Upper lobe of left lung (tissue), 6 donors: ENCODE measurements at regions not wholly inside any gene's neighbourhood (a gene's known extent, or its start where the extent isn't known, plus 50 kb on each side); places are given as distances from the start of the nearest gene placed in this dataset.

ENCODE experiments used
- ATAC-seq, 2 donors: fragments of 200-7000 bp; cut with Tn5 transposase; one replicate each; pipeline ENCODE4 v1.9.1; 2022; ENCODE audit warnings: mild to moderate bottlenecking in 2 of 2, moderate library complexity in 2 of 2; ENCODE audit not compliant: low FRiP score in 2 of 2
- DNase-seq, 2 donors: peaks; one replicate each; pipeline ENCODE4 v3.0.0-alpha.2; 2019 to 2020
- H3K27ac ChIP-seq, 4 donors: fragments of 200-600 bp; sonication (generic); one replicate each; pipeline ENCODE4 v1.5.1; 2016 to 2019
- H3K27me3 ChIP-seq, 4 donors: fragments of 200-600 bp; sonication (generic); one replicate each; pipeline ENCODE4 v1.5.1; 2017 to 2019
- H3K36me3 ChIP-seq, 4 donors: fragments of 200-600 bp; sonication (generic); one replicate each; pipeline ENCODE4 v1.5.1; 2016 to 2019
- H3K4me1 ChIP-seq, 4 donors: fragments of 200-600 bp; sonication (generic); one replicate each; pipeline ENCODE4 v1.5.1; 2018 to 2019
- H3K4me3 ChIP-seq, 4 donors: fragments of 200-600 bp; sonication (generic); one replicate each; pipeline ENCODE4 v1.5.1; 2017 to 2019; ENCODE audit warnings: mild to moderate bottlenecking in 2 of 4, moderate library complexity in 1 of 4
- H3K9me3 ChIP-seq, 4 donors: fragments of 200-600 bp; sonication (generic); one replicate each; pipeline ENCODE4 v1.5.1; 2018 to 2019
- CTCF ChIP-seq, 6 experiments: fragments of 450-650 bp in 4 of 6; fragments of 200-600 bp in 2 of 6; sonication (generic) in 2 of 6; IDR thresholded peaks; one replicate each; pipeline ENCODE4 v1.5.1; 2016 to 2019; ENCODE audit warnings: antibody characterized with exemption in 6 of 6
- EP300 ChIP-seq, 4 donors: sonication (generic); formaldehyde crosslinking; IDR thresholded peaks; one replicate each; pipeline ENCODE4 v1.5.1; 2017; ENCODE audit warnings: antibody characterized with exemption in 4 of 4, control low read depth in 2 of 4
- POLR2A ChIP-seq, 4 donors: fragments of 450-650 bp; IDR thresholded peaks; one replicate each; pipeline ENCODE4 v1.5.1; 2016 to 2017; ENCODE audit warnings: antibody characterized with exemption in 4 of 4, mild to moderate bottlenecking in 2 of 4
- POLR2AphosphoS5 ChIP-seq, 2 donors: sonication (generic); formaldehyde crosslinking; IDR thresholded peaks; one replicate each; pipeline ENCODE4 v1.5.1; 2017; ENCODE audit warnings: antibody characterized with exemption in 2 of 2
- WGBS, 2 donors: methylation state at CpG; one replicate each; pipeline ENCODE4 v1.1.5; 2017 to 2018; 5-methylcytosine and 5-hydroxymethylcytosine counted together
- donor health status: DM: no; HTN: no; CAD: no; lungs with moderate emphysema.
- donor health status: DM: no; HTN: yes; CAD: no; lungs with severe emphysema.

- H3K4me3 ChIP-seq, result no peak overlapping the region
- peaks cover 11 to 69% (median 50%) of the 10 kb centered on the region in 4 donors for H3K36me3 ChIP-seq
- H3K27ac ChIP-seq, result peak overlapping the region in 2 of 4 donors; percentile 86 to 87
- no peaks in the 10 kb centered on the region for H3K9me3 ChIP-seq
- TF ChIP-seq POLR2A (IDR thresholded peaks at IDR 0.05), result no peak
- no peak for TF ChIP-seq POLR2AphosphoS5 (IDR thresholded peaks at IDR 0.05)
- no peak for TF ChIP-seq CTCF (IDR thresholded peaks at IDR 0.05)
- TF ChIP-seq EP300 (IDR thresholded peaks at IDR 0.05), result no peak
- DNase-seq, result no peak
- H3K4me1 ChIP-seq, result peaks cover 39 to 47% (median 42%) of the 10 kb centered on the region in 4 donors
- no peaks in the 10 kb centered on the region for H3K27me3 ChIP-seq
- no peak for ATAC-seq
- WGBS, 2 donors, result 94 to 96% methylated on average over 12 of the region's 12 CpGs
Measured at GRCh38 chr12:124458992-124459851, 108.2 kb downstream of the NCOR2 start.

GRCh38 chr12:124458220-124458991 lies 109.0 kb downstream of the NCOR2 start:
- peaks cover 9 to 64% (median 43%) of the 10 kb centered on the region in 4 donors for H3K36me3 ChIP-seq
- no peak for DNase-seq
- ATAC-seq, result no peak
- H3K27ac ChIP-seq, result peak overlapping the region in 3 of 4 donors; percentile 72 to 87 (median 86)
- no peak overlapping the region for H3K4me3 ChIP-seq
- peaks cover 47 to 55% (median 49%) of the 10 kb centered on the region in 4 donors for H3K4me1 ChIP-seq
- H3K27me3 ChIP-seq, result no peaks in the 10 kb centered on the region
- WGBS, 2 donors, result 87 to 94% methylated on average over 7 to 20 of the region's 20 CpGs
- TF ChIP-seq POLR2AphosphoS5 (IDR thresholded peaks at IDR 0.05) (no peak), POLR2A (IDR thresholded peaks at IDR 0.05) (no peak), EP300 (IDR thresholded peaks at IDR 0.05) (no peak), CTCF (IDR thresholded peaks at IDR 0.05) (no peak)
- no peaks in the 10 kb centered on the region for H3K9me3 ChIP-seq

- H3K27me3 ChIP-seq, result no peaks in the 10 kb centered on the region
- TF ChIP-seq POLR2A (IDR thresholded peaks at IDR 0.05), result peak in 1 of 4 donors; percentile 21
- TF ChIP-seq CTCF (IDR thresholded peaks at IDR 0.05), result no peak
- TF ChIP-seq EP300 (IDR thresholded peaks at IDR 0.05), result no peak
- TF ChIP-seq POLR2AphosphoS5 (IDR thresholded peaks at IDR 0.05), result peak in 1 of 2 donors; percentile 20
- peak overlapping the region; percentile 72 to 87 (median 82) for H3K27ac ChIP-seq
- H3K36me3 ChIP-seq, result peaks cover 7 to 56% (median 37%) of the 10 kb centered on the region in 4 donors
- peak overlapping the region in 3 of 4 donors; percentile 27 to 47 (median 41) for H3K4me3 ChIP-seq
- 22 to 33% methylated on average over 13 to 25 of the region's 37 CpGs for WGBS, 2 donors
- peak; percentile 82 to 87 for DNase-seq
- H3K4me1 ChIP-seq, result peaks cover 56 to 64% (median 58%) of the 10 kb centered on the region in 4 donors
- no peaks in the 10 kb centered on the region for H3K9me3 ChIP-seq
- peak; percentile 58 to 85 for ATAC-seq
Measured at GRCh38 chr12:124457287-124458219, 109.9 kb downstream of the NCOR2 start.

GRCh38 chr12:124456652-124457152 lies 110.7 kb downstream of the NCOR2 start:
- Histone ChIP-seq H3K36me3 (peaks cover 7 to 47% (median 30%) of the 10 kb centered on the region in 4 donors), H3K27me3 (no peaks in the 10 kb centered on the region), H3K27ac (peak overlapping the region; percentile 72 to 87 (median 82)), H3K4me3 (peak overlapping the region in 3 of 4 donors; percentile 27 to 47 (median 41)), H3K9me3 (no peaks in the 10 kb centered on the region), H3K4me1 (peaks cover 64 to 72% (median 66%) of the 10 kb centered on the region in 4 donors)
- TF ChIP-seq POLR2A (IDR thresholded peaks at IDR 0.05), result no peak
- no peak for TF ChIP-seq CTCF (IDR thresholded peaks at IDR 0.05)
- no peak for TF ChIP-seq EP300 (IDR thresholded peaks at IDR 0.05)
- TF ChIP-seq POLR2AphosphoS5 (IDR thresholded peaks at IDR 0.05), result no peak
- DNase-seq, result peak; percentile 74 to 80
- no peak for ATAC-seq
- 49 to 67% methylated on average over 18 to 31 of the region's 31 CpGs for WGBS, 2 donors
